ENCODE measurements at regions not wholly inside any gene's neighbourhood (a gene's known extent, or its start where the extent isn't known, plus 50 kb on each side); places are given as distances from the start of the nearest gene placed in this dataset.

DNA sequence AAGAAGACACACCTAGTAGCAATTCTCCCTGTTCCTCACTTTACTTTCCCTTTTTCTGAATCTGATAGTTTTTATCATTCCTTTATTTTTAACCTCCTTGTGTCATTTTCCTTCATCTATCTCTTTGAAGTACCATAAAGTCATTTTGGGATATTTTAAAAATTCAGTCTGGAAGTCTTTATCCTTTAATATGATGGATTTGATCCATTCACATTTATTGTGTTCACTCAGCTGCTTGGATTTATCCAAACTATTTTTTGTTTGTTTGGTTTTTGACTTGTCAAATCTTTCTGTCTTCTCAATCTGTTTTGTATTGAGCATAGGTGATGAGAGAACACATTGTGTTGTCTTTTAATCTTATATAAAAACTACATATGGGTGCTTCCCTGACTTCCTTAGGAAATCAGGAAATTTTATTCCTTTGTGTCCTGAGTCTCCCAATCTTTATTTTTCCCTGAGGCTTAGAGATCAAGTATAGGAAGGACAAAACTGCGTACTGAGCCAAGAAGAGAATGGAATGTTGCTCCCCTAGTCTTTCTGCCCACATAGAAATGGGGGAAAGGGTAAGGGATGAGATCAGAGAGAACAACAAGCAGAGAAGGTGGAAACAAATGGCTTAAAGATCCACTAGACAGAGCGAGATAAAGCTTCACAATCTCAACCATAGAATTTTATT, 132.7 kb upstream of the HABP2 start:
- DNase-seq (ENCODE audit: low spot score), result no peak

DNA sequence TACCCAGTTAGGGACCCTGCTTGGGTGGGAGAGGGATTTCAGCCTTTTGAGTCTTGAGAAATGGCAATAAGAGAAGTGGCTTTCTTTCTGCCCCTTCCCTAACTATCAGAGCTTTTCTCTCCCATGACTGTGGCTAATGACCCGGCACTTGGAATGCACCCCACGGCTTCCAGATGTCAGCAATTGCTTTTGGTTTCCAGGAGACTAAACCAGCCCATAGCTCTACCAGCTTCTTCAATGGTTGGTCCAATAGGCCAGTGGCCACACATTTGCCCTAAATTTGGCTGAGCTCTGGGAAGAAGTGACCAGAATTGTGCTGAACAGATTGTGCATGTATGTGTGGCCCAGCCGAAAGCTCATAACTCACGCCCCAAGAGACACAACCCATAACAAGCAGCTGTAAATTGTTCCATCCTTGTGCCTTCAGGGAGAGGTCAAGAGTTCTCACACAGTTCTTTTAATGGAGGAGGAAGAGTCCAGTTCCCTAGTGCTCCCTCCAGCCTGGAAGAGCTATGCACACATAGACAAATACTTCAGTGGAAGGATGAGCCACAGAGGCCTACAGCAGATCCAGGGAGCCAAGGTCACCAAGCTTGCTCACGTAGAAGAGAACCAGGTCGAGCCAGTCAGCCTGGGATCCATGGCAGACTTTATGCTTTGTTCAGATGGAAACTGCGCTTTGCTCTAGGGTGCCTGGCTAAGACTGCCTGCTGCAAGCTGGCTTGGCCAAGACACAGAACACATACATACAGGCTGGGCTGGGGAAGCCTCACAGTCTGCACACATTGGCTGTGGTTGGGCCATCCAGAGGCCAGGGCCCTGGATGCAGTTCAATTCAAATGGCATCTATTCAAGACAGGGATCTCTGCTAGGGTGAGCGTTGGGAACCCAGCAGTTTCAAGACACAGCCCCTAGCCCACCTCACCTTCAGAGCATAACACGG, 131.8 kb upstream of the HABP2 start:
- DNase-seq (ENCODE audit: low spot score), result no peak

DNA sequence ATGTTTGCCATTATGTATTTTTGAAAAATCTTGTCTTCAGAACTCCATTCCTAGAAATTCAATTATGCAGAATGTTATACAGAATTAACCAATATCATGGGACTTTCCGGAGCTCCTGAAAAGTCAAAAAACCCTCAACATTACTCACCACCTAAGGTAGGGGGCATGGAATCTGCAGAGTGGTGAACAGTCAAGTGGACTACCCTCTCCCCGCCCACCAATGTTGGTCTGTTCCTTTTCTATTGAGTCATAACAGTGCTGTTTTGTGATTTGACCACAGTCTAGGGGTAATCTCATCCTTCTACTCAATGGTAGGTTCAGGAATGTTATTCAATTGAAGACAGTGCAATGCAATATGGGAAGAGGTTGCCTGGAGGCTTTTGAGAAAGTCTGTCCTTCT, 130.5 kb upstream of the HABP2 start:
- no peak for DNase-seq (ENCODE audit: low spot score)

DNA sequence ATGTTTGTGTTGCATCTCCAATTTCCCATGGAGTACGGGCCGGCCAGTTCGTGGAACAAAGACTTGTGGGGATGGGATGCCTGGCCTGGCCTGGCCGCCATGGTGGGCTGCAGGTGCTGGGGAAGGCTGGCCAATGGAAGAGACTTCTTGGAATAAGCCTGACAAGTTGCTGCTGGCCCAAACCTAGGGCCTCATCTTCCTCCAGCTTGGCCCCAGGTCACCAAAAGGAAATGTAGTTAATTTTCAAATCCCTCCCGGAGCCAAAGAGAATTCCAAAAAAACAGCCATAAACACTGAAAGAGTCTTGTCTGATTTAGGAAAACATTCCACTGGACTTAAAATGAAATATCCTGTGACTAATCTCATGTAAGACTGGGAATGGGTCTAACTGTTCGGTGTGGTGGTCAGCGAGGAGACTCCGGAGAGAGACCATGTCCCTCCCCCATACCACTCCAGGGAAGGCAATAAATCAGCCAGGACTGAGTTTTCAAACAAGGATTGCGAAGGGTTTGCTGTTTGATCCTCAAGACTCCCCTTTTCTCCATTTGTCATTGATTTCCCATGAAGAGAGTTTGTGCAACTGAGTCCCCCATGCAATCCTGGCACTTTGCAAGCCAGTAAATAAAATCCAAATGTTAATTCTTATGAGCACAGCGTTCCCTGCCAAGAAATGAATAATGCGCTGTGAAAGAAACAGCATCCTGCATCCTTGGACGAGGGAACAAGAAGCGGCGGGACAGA, 128.7 kb upstream of the HABP2 start:
- DNase-seq (ENCODE audit: low spot score), result no peak

DNA sequence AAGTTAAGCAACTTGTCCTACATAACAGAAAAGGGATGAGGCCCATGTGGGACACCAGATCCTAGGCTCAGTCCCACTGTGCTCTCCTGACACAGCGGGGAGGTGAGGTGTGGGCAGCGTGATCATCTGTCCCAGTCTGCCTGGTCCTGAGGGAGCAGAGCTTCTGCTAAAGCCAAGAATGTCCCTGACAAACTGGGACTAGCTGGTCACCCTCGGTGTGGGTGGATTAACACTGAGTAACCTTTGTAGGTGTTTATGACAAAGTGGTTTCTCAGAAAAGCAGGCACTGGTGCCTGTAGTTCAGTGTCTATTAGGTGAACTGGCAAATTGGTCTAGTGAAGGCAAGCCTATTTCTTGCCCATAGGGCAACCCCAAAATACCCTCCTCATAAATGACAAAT, 127.8 kb upstream of the HABP2 start:
- DNase-seq (ENCODE audit: low spot score), result no peak

DNA sequence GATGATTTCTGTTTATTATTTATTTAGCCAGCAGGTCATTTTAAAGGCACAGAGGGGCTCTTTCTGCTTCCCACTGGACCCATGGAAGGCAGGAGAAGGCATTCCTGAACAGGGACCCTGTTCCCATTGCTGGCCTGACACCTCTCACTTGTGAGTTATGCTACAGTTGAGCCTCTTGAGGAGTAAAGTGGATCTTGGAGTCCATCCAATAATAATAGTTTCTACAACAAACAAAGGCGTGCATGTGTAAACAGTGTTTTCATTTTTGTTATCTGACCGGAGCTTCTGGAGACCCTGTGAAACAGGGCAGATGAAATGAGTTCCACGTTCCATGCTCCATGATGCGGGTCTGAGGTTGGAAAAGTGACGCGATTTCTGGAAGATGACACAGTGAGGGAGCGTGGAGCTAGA, 127.3 kb upstream of the HABP2 start:
- DNase-seq (ENCODE audit: low spot score), result no peak

DNA sequence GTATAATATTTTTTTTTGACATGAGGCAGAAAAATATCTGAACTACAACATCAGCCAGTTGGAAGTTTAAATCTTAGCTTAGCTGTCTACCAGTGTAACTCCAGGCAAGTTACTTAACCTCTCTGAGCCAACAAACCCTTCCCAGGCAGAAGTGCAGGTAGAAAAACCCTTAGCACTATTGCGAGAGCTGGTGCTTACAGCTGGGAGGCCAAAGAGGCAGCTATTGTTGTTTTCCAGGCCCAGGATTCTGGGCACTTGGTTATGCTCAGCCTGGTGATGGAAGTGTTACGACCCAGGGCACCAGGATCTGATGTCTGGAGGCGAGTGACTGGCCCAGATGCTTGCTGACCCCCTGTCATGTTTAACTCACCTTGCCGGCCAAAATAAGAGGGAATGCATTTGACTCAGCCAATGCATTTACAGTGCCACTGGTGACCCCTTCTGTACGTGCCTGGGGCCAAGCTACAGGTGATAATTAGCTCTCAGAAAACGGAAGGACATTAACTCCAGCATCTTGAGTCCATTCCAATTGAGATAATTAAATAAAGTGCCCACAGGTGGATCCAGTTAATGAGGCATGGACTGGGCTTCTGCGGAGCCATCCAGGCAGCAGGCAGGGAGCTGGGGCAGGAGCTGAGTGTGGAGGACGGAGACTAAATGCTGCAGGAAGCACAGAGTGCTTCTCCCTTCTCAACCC, 126.5 kb upstream of the HABP2 start:
- DNase-seq (ENCODE audit: low spot score), result no peak

DNA sequence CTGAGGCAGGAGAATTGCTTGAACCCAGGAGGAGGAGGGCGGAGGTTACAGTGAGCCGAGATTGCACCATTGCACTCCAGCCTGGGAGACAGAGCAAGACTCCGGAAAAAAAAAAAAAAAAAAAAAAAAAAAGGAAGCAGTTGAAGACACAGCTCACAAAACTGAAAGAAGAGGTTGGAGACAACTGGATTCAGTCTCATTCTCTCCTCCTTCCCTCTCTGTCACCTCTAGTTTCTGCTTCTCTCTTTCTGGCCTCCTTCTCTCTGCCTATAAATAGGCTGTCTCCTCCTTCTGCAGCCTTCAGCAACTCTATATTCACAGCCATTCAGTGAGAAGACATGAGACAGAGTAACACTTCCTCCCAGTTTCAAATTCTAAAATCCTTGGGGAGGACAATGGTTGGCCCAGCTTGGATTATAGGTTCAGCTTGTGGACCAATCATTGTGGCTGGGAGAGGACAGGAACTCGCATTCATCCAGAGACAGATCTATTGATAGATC, 125.6 kb upstream of the HABP2 start:
- no peak for DNase-seq (ENCODE audit: low spot score)

DNA sequence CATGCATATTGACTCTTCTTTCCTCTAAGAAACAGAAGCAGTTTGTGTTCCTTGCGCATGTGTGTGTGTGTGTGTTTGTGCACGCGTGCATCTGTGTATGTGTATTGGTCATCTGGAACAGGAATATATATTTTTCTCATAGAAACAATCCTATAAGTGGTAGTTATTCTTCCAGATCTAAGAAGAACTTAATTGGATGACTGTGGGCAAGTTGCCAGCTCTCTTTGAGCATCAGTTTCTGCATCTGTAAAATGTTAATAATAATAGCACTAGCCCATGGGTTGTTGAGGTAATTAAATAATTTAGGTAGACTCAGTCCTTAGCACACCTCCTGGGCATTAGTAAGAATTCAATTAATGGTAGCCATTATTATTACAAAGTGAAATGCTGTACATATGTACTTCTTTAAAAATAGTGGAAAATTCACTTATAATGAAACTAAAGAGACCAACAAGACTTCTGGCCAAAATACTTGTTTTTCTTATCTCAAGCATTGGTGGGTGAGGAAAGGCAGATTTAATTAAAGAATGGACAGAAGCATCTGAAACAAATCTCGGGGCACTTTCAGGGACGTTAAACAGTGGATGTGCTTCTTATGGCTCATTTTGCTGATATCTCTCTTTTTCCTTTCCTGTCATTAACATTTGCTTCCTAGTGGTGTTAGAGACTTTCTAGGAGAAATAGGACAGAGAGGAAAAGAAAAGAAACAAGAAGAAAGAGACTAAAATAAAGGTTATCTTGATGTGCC, 124.9 kb upstream of the HABP2 start:
- DNase-seq (ENCODE audit: low spot score), result no peak

DNA sequence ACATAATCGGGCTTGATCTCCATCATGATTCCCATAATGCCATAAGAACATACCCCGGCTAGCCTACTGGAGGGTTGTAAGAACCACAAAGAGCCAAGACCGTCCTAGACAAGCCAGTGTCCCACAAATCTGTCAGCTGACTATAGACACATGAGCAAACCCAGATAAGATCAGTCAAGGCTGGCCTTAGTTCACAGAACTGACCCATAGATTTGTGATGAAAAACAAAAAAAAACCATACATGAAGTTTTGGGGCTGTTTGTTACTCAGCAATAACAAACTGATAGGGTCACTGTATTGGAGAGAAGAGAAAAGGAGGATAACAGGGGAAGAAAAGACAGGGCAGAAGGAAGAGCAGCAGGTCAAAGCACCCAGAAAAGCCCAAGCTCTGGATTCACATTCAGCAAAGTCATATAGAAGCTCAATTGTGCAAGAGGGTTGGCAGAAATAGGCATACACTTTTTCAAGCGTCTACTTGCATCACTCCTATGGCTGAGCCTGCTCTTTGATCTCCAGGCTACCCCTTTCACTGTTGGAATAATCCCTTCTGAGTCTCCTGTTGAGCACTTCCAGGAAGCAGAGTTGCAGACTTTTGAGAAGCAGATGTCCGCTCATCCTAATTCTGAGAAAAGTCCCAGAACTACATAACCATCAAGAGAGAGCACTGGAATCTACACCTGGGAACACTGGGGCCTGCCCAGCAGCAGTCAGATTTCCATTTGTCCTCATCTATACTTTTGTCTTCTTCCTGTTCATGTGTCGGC, 122.0 kb upstream of the HABP2 start:
- no peak for DNase-seq (ENCODE audit: low spot score)

DNA sequence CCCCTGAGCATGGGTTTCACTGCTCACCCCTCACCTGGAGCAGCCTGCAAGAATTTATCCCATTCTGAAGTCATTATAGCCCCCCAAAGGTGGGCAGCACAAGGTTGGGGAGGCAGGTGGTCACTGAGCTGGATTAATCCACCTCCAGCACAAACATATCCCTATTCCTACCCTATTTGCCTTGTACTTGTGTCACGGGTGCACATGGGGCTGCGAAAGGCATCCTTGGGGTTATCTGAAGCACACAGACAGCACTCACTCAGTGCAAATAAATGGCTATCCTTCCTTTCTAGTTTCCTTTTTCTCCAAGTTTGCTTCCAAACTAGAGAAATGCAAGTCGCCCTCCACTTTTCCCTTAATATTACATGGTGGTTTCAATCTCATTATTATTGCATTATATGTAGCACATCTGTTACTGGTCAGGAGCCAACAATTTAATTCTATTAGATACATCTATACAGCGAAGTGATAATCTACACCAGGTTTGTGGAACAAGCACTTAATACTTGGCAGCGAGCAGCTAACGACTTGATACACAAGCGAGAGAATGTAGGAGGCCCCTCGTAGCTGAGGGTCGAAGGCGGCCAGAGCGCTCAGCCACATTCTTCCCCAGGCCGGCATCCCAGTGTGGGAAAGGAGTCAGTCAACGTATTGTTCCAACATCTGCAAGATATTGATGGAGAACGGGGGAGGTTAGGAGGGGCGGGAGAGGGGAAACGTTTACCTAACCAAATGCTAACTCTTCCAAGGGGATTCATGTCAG, 121.3 kb upstream of the HABP2 start:
- DNase-seq (ENCODE audit: low spot score), result no peak

DNA sequence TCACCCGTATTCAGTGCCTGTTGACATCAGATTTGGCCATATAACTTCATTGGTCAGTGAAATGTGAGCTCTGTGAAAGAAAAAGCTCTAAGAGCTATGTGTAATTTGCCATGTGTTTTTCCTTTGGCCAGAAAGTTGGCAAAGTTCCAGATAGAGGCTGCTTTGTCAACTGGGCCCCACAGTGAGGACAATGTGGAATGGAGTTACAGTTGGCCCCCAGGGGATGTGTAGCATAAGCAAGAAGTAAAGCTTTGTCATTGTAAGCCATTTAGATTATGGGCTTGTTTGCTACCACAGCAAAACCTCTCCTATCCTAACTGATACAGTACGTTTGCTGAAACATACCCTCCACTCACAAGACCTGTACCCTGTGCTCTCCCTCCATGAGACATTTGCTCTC, 119.1 kb upstream of the HABP2 start:
- no peak for DNase-seq (ENCODE audit: low spot score)

DNA sequence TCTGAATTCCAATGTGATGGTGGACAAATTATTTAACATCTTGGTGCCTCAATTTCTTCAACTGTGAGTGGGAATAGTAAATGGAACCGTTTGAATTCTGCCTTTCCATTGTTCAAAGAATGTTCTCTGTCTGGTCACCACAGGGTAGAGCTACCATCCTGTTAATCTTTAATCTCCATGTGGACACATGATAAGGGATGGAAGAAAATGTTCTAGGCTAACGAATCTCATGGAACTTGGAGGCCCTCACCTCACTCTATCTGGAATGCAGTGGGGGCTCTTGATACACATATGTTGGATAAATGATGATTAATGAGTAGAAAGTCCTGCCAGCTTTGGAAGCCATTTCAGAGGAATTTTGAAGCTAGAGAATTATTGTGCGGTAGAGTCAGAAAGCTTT, 118.5 kb upstream of the HABP2 start:
- no peak for DNase-seq (ENCODE audit: low spot score)

DNA sequence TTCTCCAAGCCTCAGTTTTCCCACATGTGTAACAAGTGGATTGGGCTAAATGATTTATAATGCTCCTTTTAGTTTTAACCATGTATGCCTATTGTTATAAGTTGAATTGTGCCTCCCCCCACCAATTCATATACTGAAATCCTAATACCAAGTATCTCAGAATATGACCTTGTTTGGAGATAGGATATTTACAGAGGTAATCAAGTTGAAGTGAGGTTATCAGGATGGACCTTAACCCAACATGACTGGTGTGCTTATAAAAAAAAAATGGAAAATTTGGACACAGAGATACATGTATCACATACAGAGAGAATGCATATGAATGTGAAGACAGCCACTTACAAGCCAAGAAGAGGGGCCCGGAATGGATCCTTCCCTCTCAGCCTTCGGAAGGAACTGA, 117.9 kb upstream of the HABP2 start:
- DNase-seq (ENCODE audit: low spot score), result no peak

DNA sequence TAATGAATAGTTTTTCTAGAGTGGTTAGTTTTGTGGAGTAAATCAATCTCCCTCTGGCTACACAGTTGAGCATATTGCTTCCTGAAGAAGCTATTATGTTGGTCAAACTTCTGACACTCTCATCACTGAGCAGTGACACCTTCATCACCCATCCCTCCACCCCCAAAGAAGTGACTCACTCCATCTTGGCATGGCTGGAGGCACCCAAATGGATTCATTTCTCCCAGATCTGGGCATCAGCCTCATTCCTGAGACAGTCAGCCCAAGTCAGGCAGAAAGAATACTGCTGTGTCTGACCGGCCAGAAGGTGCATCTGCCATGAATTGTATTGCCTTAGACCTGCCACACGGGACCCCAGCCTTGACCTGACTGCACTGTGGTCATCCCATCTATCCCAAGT, 117.0 kb upstream of the HABP2 start:
- peak; percentile 4 for DNase-seq (ENCODE audit: low spot score)

DNA sequence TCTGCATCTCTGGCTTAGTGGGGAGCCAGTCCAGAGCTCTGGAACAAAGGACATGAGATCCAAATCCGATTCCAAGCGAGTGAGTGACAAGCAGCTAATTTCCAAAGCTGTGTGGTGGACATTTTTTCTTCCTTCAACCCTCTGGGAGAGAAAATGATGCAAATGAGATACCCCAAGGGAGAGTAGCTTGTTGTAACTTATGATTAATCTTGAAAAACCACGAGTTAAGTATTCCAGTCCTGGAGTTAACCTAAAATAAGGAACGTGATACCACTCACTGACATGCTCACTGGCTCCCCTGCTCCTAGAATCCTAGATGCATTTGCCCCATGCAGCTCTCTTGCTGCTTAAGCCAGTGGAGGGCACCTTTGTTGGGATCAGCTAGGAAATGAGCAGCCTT, 116.0 kb upstream of the HABP2 start:
- DNase-seq (ENCODE audit: low spot score), result no peak

DNA sequence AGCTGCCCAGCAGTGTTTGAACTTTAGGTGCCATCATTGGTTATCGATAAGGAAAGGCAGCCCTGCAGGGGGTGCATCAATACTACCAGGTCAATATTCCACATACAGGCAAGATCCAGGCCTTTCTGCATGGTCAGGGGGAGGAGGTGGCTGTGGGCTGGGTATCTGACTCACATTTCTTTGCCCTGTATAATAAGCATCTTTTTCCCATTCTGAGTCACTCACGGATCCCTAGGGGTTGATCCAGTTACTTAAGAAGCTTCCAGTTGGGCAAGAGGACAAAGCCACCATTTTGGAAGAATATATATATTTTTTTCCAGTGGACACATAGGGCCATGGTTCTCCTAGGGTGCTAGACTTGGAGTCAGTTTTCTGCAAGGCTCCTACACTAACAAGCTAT, 114.2 kb upstream of the HABP2 start:
- DNase-seq (ENCODE audit: low spot score), result peak; percentile 26

DNA sequence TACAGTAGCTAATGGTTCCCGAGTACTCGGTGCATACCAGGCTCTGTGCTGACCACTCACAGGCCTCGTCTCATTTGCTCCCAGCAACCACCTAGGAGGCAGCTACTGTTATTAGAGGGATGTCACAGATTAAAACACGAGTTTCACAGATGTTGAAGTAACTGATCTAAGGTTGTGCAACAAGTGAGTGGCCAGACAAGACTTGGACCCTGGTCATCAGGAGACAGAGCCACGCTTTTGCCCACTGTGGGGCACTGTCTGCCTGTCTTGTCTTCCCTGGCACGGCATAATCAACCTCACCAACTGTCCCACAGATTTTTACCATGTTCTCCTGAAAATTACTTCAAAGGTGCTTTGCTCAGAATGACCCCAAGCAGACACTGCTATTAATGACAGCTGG, 111.6 kb upstream of the HABP2 start:
- no peak for DNase-seq (ENCODE audit: low spot score)

DNA sequence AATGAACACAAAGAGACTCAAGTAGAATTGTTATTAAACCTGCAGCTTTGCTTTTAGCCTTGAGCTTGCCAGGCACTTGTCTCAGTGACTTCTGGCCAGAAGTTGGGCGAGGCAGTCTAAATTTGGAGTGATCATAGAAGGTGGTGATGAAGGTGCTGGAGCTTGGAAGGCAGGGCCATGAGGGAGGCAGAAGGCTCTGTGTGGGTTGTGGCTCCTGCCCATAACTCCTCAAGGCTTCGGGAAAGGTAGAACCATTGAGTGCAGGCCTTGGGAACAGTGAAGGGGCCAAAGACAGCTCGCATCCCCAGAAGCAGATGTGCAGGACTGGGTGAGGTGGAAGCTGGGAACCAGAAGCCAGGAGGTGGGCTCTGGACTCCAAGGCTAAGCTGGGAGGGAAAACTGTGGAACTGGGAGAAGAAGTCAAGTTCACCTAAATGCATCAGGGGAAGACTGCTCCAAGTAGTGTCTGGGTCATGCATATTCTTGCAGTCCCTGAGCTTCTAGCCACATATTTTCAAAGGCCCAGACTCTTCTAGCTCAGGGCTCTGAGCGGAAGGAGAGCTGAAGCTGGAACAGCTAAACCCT, 111.1 kb upstream of the HABP2 start:
- DNase-seq (ENCODE audit: low spot score), result no peak
